H9 (cell line): ENCODE measurements at regions not wholly inside any gene's neighbourhood (a gene's known extent, or its start where the extent isn't known, plus 50 kb on each side); places are given as distances from the start of the nearest gene placed in this dataset.

Experiments
- DNase-seq: peaks from one replicate; pipeline ENCODE4 v3.0.0-alpha.2; 2017
- H2AFZ ChIP-seq: one replicate; pipeline ENCODE4 v1.6.1; 2013; ENCODE audit warnings: mild to moderate bottlenecking, low read length, control low read depth, moderate library complexity
- H2AK5ac ChIP-seq: 2 replicates; pipeline ENCODE4 v1.6.1; 2013; ENCODE audit warnings: low read length, control low read depth, mixed read lengths; ENCODE audit not compliant: insufficient read length
- H2BK120ac ChIP-seq: one replicate; pipeline ENCODE4 v1.6.1; 2013; ENCODE audit warnings: low read depth, mild to moderate bottlenecking, low read length, control low read depth, inconsistent platforms; ENCODE audit not compliant: poor library complexity, severe bottlenecking
- H2BK12ac ChIP-seq: 2 replicates; pipeline ENCODE4 v1.6.1; 2013; ENCODE audit warnings: low read length, control low read depth, mixed read lengths, low read depth; ENCODE audit not compliant: insufficient read length
- H2BK15ac ChIP-seq: 2 replicates; pipeline ENCODE4 v1.6.1; 2013; ENCODE audit warnings: low read depth, low read length, control low read depth
- H2BK20ac ChIP-seq: one replicate; pipeline ENCODE4 v1.6.1; 2013; ENCODE audit warnings: low read depth, mild to moderate bottlenecking, low read length, control low read depth, inconsistent platforms; ENCODE audit not compliant: poor library complexity, severe bottlenecking
- H2BK5ac ChIP-seq: 2 replicates; pipeline ENCODE4 v1.6.1; 2013; ENCODE audit warnings: low read length, control low read depth, mixed read lengths; ENCODE audit not compliant: insufficient read length
- H3K14ac ChIP-seq: 2 replicates; pipeline ENCODE4 v1.6.1; 2013; ENCODE audit warnings: low read length, control low read depth; ENCODE audit not compliant: insufficient read depth
- H3K18ac ChIP-seq: 2 replicates; pipeline ENCODE4 v1.6.1; 2013; ENCODE audit warnings: low read depth, mild to moderate bottlenecking, mixed read lengths, low read length, control low read depth; ENCODE audit not compliant: insufficient read length
- H3K23ac ChIP-seq: 2 replicates; pipeline ENCODE4 v1.6.1; 2013; ENCODE audit warnings: low read length, control low read depth, mixed read lengths, low read depth; ENCODE audit not compliant: insufficient read length
- H3K23me2 ChIP-seq: 2 replicates; pipeline ENCODE4 v1.6.1; 2013; ENCODE audit warnings: low read depth, mild to moderate bottlenecking, mixed read lengths, low read length, control low read depth; ENCODE audit not compliant: insufficient read length, poor library complexity, severe bottlenecking
- H3K27ac ChIP-seq: 2 replicates; pipeline ENCODE4 v1.5.1; 2013; ENCODE audit warnings: low read length, control low read depth, mixed read lengths, low read depth; ENCODE audit not compliant: insufficient read length
- H3K27me3 ChIP-seq: 2 replicates; pipeline ENCODE4 v1.6.1; 2013; ENCODE audit warnings: low read length, control low read depth, inconsistent platforms; ENCODE audit not compliant: insufficient read depth
- H3K4ac ChIP-seq: 2 replicates; pipeline ENCODE4 v1.6.1; 2013; ENCODE audit warnings: low read depth, mild to moderate bottlenecking, control low read depth, inconsistent platforms, low read length, moderate library complexity
- H3K4me1 ChIP-seq: 2 replicates; pipeline ENCODE4 v1.6.1; 2013; ENCODE audit warnings: low read length, control low read depth, inconsistent platforms; ENCODE audit not compliant: insufficient read depth
- H3K4me2 ChIP-seq: 2 replicates; pipeline ENCODE4 v1.6.1; 2013; ENCODE audit warnings: low read length, control low read depth, mixed read lengths; ENCODE audit not compliant: insufficient read length, insufficient read depth
- H3K56ac ChIP-seq: 2 replicates; pipeline ENCODE4 v1.6.1; 2013; ENCODE audit warnings: low read depth, mild to moderate bottlenecking, mixed read lengths, low read length, control low read depth; ENCODE audit not compliant: insufficient read length
- H3K79me1 ChIP-seq: 2 replicates; pipeline ENCODE4 v1.6.1; 2013; ENCODE audit warnings: low read depth, mild to moderate bottlenecking, moderate library complexity, low read length, control low read depth, inconsistent platforms; ENCODE audit not compliant: insufficient read depth, poor library complexity, severe bottlenecking
- H3K79me2 ChIP-seq: 2 replicates; pipeline ENCODE4 v1.6.1; 2013; ENCODE audit warnings: low read length, control low read depth, inconsistent platforms; ENCODE audit not compliant: insufficient read depth
- H3K9ac ChIP-seq: 2 replicates; pipeline ENCODE4 v1.6.1; 2013; ENCODE audit warnings: low read length, control low read depth, mixed read lengths; ENCODE audit not compliant: insufficient read length; ENCODE audit errors: extremely low read depth
- H3K9me3 ChIP-seq: one replicate; pipeline ENCODE4 v1.6.1; 2013; ENCODE audit warnings: low read depth, low read length, inconsistent platforms; ENCODE audit not compliant: control insufficient read depth
- H3T11ph ChIP-seq: one replicate; pipeline ENCODE4 v1.6.1; 2013; ENCODE audit warnings: mild to moderate bottlenecking, low read length, control low read depth, inconsistent platforms
- H4K20me1 ChIP-seq: one replicate; pipeline ENCODE4 v1.6.1; 2013; ENCODE audit not compliant: control insufficient read depth, insufficient read length, insufficient read depth
- H4K5ac ChIP-seq: 2 replicates; pipeline ENCODE4 v1.6.1; 2013; ENCODE audit warnings: low read depth, mild to moderate bottlenecking, mixed read lengths, low read length, control low read depth; ENCODE audit not compliant: insufficient read length
- H4K8ac ChIP-seq: replicated peaks from 2 replicates; pipeline ENCODE4 v1.6.1; 2013; ENCODE audit warnings: low read length, control low read depth, mixed read lengths, low read depth; ENCODE audit not compliant: insufficient read length
- H4K91ac ChIP-seq: 2 replicates; pipeline ENCODE4 v1.6.1; 2013; ENCODE audit warnings: low read depth, mild to moderate bottlenecking, moderate library complexity, mixed read lengths, low read length, control low read depth; ENCODE audit not compliant: insufficient read length
- H3K27ac Mint-ChIP-seq, 3 experiments: 2 replicates in 2 of 3; 3 replicates in 1 of 3; pipeline ENCODE4 v1.8.0; 2020 to 2021; ENCODE audit warnings: mixed read lengths in 3 of 3, mild to moderate bottlenecking in 1 of 3, moderate library complexity in 1 of 3
- H3K27me3 Mint-ChIP-seq: 2 replicates; pipeline ENCODE4 v1.8.0; 2021; ENCODE audit warnings: low read depth, mild to moderate bottlenecking, moderate library complexity, mixed read lengths
- H3K36me3 Mint-ChIP-seq, 3 experiments: 2 replicates in 2 of 3; 3 replicates in 1 of 3; pipeline ENCODE4 v1.8.0; 2020 to 2021; ENCODE audit warnings: low read depth in 3 of 3, mixed read lengths in 3 of 3; ENCODE audit not compliant: insufficient read depth in 1 of 3
- H3K4me1 Mint-ChIP-seq, 2 experiments: 2 replicates each; pipeline ENCODE4 v1.8.0; 2020; ENCODE audit warnings: mixed read lengths in 2 of 2
- H3K4me3 Mint-ChIP-seq, 2 experiments: 2 replicates in 1 of 2; 3 replicates in 1 of 2; pipeline ENCODE4 v1.8.0; 2020 to 2021; ENCODE audit warnings: mild to moderate bottlenecking in 2 of 2, mixed read lengths in 2 of 2, moderate library complexity in 1 of 2
- H3K9me3 Mint-ChIP-seq, 2 experiments: 2 replicates in 1 of 2; 3 replicates in 1 of 2; pipeline ENCODE4 v1.8.0; 2020; ENCODE audit warnings: mild to moderate bottlenecking in 2 of 2, mixed read lengths in 2 of 2, moderate library complexity in 1 of 2
- WGBS: extraction: QIAGEN DNeasy Blood & Tissue Kit; methylation state at CpG from one replicate; pipeline ENCODE4 v1.1.7; 2013; ENCODE audit warnings: missing lambda C conversion rate, low lambda C conversion rate, mixed read lengths; ENCODE audit not compliant: insufficient read length; ENCODE audit errors: extremely low coverage; 5-methylcytosine and 5-hydroxymethylcytosine counted together
- TF ChIP-seq, protein P1 (sequence below): fragments of 200-600 bp; sonication (generic); conservative IDR thresholded peaks from 3 replicates; pipeline ENCODE4 v1.8.0; 2021; ENCODE audit warnings: antibody characterized with exemption, mild to moderate bottlenecking

- peaks cover 3 to 11% of the 10 kb centered on the region in 2 experiments; a peak in 3 of 4 replicates for H3K4me1 Mint-ChIP-seq
- Histone ChIP-seq H2AK5ac (no peak overlapping the region), H3K27ac (no peak overlapping the region), H2BK5ac (no peak overlapping the region), H4K20me1 (no peaks in the 10 kb centered on the region), H3K4me2 (no peak overlapping the region), H2BK20ac (no peak overlapping the region), H4K8ac (no peak overlapping the region), H3K14ac (no peak overlapping the region), H3K23me2 (no peaks in the 10 kb centered on the region), H2BK120ac (no peak overlapping the region), H2BK15ac (no peak overlapping the region), H3K27me3 (no peaks in the 10 kb centered on the region), H2BK12ac (no peak overlapping the region), H3T11ph (no peak overlapping the region), H3K9me3 (no peaks in the 10 kb centered on the region), H3K23ac (no peak overlapping the region), H4K5ac (no peak overlapping the region), H3K4ac (no peak overlapping the region), H3K79me1 (no peaks in the 10 kb centered on the region), H3K79me2 (no peaks in the 10 kb centered on the region), H3K4me1 (no peaks in the 10 kb centered on the region), H3K18ac (no peak overlapping the region), H4K91ac (no peak overlapping the region), H3K9ac (no peak overlapping the region), H2AFZ (no peak overlapping the region), H3K56ac (no peak overlapping the region)
- no CpG with 5 or more reads among the region's 3 CpGs for WGBS
- H3K4me3 Mint-ChIP-seq, result no peak overlapping the region
- H3K27ac Mint-ChIP-seq, result no peak overlapping the region
- no peaks in the 10 kb centered on the region; the same call in 1 of the 2 replicates for H3K27me3 Mint-ChIP-seq
- TF ChIP-seq, protein P1, sequence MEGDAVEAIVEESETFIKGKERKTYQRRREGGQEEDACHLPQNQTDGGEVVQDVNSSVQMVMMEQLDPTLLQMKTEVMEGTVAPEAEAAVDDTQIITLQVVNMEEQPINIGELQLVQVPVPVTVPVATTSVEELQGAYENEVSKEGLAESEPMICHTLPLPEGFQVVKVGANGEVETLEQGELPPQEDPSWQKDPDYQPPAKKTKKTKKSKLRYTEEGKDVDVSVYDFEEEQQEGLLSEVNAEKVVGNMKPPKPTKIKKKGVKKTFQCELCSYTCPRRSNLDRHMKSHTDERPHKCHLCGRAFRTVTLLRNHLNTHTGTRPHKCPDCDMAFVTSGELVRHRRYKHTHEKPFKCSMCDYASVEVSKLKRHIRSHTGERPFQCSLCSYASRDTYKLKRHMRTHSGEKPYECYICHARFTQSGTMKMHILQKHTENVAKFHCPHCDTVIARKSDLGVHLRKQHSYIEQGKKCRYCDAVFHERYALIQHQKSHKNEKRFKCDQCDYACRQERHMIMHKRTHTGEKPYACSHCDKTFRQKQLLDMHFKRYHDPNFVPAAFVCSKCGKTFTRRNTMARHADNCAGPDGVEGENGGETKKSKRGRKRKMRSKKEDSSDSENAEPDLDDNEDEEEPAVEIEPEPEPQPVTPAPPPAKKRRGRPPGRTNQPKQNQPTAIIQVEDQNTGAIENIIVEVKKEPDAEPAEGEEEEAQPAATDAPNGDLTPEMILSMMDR, result no peak
- DNase-seq, result no peak
- H3K9me3 Mint-ChIP-seq, result peaks cover 0 to 4% of the 10 kb centered on the region in 2 experiments; a peak in 2 of 5 replicates
- peaks cover 0 to 1% (median 0%) of the 10 kb centered on the region in 3 experiments; a peak in 1 of 7 replicates for H3K36me3 Mint-ChIP-seq
These were observed 330.8 kb downstream of the PTEN start for GRCh38 chr10:88194041-88194887.
